NB4 (cell line): ENCODE measurements at regions not wholly inside any gene's neighbourhood (a gene's known extent, or its start where the extent isn't known, plus 50 kb on each side); places are given as distances from the start of the nearest gene placed in this dataset.

Experiments used
- POLR2A ChIP-seq: IDR thresholded peaks from 2 replicates; pipeline ENCODE4 v1.6.1; 2011; ENCODE audit warnings: mild to moderate bottlenecking; ENCODE audit not compliant: insufficient read length; ENCODE audit errors: extremely low read depth
- TF ChIP-seq, protein P1 (sequence below): IDR thresholded peaks from one replicate; pipeline ENCODE4 v1.5.1; 2012; ENCODE audit warnings: low read depth, low read length

DNA sequence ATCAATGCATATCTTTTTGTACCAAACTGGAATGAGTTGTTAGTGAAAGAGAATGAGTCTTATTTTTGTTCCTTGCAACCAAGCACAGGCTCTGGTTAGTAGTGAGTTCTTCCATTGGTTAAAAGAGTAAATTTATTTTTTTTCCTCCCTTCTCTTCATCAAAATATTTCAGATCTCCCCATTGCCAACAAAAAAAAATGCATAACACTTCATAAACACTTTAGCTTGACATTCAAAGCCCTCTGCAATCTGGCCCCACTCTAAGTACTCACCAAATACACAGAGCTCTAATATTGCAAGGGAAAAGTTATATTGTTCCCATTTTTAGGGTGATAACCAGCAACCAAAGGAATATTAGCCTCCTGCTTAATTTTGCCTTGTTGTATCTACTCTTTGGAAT is 333.0 kb upstream of the LUZP2 start:
- TF ChIP-seq, protein P1, sequence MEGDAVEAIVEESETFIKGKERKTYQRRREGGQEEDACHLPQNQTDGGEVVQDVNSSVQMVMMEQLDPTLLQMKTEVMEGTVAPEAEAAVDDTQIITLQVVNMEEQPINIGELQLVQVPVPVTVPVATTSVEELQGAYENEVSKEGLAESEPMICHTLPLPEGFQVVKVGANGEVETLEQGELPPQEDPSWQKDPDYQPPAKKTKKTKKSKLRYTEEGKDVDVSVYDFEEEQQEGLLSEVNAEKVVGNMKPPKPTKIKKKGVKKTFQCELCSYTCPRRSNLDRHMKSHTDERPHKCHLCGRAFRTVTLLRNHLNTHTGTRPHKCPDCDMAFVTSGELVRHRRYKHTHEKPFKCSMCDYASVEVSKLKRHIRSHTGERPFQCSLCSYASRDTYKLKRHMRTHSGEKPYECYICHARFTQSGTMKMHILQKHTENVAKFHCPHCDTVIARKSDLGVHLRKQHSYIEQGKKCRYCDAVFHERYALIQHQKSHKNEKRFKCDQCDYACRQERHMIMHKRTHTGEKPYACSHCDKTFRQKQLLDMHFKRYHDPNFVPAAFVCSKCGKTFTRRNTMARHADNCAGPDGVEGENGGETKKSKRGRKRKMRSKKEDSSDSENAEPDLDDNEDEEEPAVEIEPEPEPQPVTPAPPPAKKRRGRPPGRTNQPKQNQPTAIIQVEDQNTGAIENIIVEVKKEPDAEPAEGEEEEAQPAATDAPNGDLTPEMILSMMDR, result no peak
- no peak for TF ChIP-seq POLR2A
